Ramos (cell line): ENCODE measurements at regions not wholly inside any gene's neighbourhood (a gene's known extent, or its start where the extent isn't known, plus 50 kb on each side); places are given as distances from the start of the nearest gene placed in this dataset.

Experiments
- in situ Hi-C: fragments of 300-500 bp; cut with MboI; formaldehyde crosslinking; loops from one replicate; pipeline ENCODE4 v1.14.3; 2022; ENCODE audit warnings: low sequenced_read_pairs; ENCODE audit not compliant: unreplicated experiment

GRCh38 chr11:10917802-10918201 lies 59.9 kb upstream of the ZBED5 start:
- in situ Hi-C loops = no loop called here

DNA sequence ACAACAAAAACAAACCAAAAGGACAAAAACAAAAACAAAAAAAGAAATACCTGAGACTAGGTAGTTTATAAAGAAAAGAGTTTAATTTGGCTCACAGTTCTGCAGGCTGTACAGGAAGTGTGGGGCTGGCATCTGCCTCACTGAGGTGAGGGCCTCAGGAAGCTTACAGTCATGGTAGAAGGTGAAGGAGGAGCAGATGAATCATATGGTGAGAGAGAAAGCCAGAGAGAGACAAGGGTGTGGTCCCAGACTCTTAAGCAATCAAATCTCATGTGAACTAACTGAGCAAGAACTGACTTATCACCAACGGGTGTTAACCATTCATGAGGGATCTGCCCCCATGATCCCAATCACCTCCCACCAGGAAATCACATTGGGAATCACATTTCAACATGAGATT lies 58.8 kb upstream of the ZBED5 start:
- in situ Hi-C loops = no loop called here

GRCh38 chr11:10914050-10914449 lies 56.2 kb upstream of the ZBED5 start:
- in situ Hi-C loops = no loop called here

DNA sequence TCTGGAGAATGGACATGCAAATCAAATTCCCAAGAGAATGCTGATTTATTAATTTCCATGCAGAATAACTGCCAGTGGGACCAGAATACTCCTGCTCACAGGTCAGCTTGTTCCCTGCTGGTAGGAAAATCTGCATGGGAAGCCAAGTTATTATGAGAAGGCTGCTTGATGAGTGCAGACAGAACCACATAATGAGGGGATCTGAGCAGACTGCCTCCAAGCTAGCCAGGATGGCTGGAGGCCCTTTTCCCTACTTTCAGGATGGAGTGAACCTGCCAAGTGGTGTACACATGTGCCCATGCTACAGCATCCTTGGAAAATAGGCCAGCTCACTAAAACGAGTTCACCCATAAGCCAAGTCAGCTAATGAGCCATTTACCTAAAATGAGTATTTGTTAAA lies 55.2 kb upstream of the ZBED5 start:
- in situ Hi-C loops = no loop called here

- in situ Hi-C loops = no loop called here
These were observed 54.1 kb upstream of the ZBED5 start for GRCh38 chr11:10911907-10912306.

- in situ Hi-C loops = no loop called here
These were observed 51.5 kb upstream of the ZBED5 start for GRCh38 chr11:10909141-10909883.

DNA sequence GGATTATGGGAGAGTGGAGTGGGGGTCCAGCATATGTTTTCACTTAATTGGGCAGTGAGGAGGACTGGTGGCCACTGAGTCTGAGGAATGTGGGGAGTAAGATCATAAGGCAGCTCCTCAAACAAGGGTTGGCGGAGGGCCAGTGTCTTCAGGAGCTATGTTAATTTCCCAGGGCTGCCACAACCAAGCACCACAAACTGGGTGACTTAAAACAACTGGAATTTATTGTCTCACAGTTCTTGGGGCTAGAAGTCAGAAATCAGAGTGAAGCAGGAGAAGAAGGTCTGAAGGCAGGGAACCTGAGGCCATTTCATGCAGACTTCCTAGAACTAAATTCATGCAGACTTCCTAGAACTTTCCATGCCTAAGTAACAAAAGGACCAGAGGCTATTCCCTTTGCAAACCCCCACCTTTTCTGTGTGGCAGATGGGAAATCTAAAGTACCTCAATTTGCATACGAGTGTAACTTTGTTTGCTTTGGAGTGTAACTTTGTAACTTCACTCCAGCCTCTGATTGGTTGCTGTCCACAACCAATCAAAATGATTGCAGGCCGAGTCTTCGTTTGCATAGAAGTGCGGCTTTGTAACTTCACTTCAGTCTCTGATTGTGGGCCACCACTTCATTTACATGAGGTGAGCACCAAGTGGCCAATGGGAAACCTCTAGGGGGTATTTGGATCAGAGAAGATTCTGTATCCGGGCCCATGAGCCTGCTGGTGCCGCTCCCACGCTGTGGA lies 50.5 kb upstream of the ZBED5 start:
- in situ Hi-C loops = no loop called here
